ENCODE measurements at regions not wholly inside any gene's neighbourhood (a gene's known extent, or its start where the extent isn't known, plus 50 kb on each side); places are given as distances from the start of the nearest gene placed in this dataset.

DNA sequence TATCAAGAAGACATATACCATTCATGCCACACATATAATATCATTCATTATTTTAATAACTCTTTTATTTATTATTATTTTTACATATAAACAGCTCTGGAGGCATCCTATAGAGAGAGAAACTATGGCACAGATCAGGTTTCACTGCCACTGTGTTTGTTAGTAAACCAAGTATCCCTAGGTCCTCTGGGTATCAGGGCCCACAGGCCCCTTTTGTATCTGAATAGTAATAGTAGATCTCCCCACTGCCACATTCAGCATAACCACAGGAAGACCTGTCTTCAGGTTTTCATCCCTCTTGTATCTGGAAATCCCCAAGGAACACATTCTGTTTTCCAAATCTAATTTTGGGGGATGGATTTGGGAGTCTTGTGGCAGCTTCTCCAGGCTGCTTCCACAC, 94.0 kb downstream of the SPATA31D1 start:
- H2BK120ac ChIP-seq (ENCODE audit: low read depth, low read length, poor library complexity, severe bottlenecking): no peak overlapping the region
- Mint-ChIP-seq H3K9me3 (peaks cover 0 to 7% of the 10 kb centered on the region in 2 experiments; a peak in 1 of 5 replicates), H3K4me1 (peaks cover 10 to 11% of the 10 kb centered on the region in 2 experiments), H3K36me3 (ENCODE audit: insufficient read depth in 1 of 3, low read depth in 3 of 3) (no peaks in the 10 kb centered on the region), H3K4me3 (no peak overlapping the region), H3K27ac (peak overlapping the region in 2 of 3 experiments; percentile 30 to 83; a peak in 3 of 7 replicates), H3K27me3 (ENCODE audit: low read depth) (no peaks in the 10 kb centered on the region)
- no peak overlapping the region for H2BK12ac ChIP-seq (ENCODE audit: insufficient read length, low read depth, low read length)
- no peak overlapping the region for H3K9ac ChIP-seq (ENCODE audit: extremely low read depth, insufficient read length, low read length)
- no peak overlapping the region for H2BK20ac ChIP-seq (ENCODE audit: low read depth, low read length, poor library complexity, severe bottlenecking)
- H3K4me1 ChIP-seq (ENCODE audit: insufficient read depth, low read length): no peaks in the 10 kb centered on the region
- H3K27ac ChIP-seq (ENCODE audit: insufficient read length, low read depth, low read length): no peak overlapping the region
- H3K14ac ChIP-seq (ENCODE audit: insufficient read depth, low read length): no peak overlapping the region
- H3T11ph ChIP-seq (ENCODE audit: low read length): no peak overlapping the region
- no peak overlapping the region for H4K8ac ChIP-seq (replicated peaks; ENCODE audit: insufficient read length, low read depth, low read length)
- H4K20me1 ChIP-seq (ENCODE audit: control insufficient read depth, insufficient read depth, insufficient read length): no peaks in the 10 kb centered on the region
- no peaks in the 10 kb centered on the region for H3K79me2 ChIP-seq (ENCODE audit: insufficient read depth, low read length)
- no peak for DNase-seq
- no peaks in the 10 kb centered on the region for H3K9me3 ChIP-seq (ENCODE audit: control insufficient read depth, low read depth, low read length)
- no peak overlapping the region for H3K23ac ChIP-seq (ENCODE audit: insufficient read length, low read depth, low read length)
- no peak overlapping the region for H4K5ac ChIP-seq (ENCODE audit: insufficient read length, low read depth, low read length)
- H2AFZ ChIP-seq (ENCODE audit: low read length): no peak overlapping the region
- H2BK5ac ChIP-seq (ENCODE audit: insufficient read length, low read length): no peak overlapping the region
- TF ChIP-seq, protein P1, sequence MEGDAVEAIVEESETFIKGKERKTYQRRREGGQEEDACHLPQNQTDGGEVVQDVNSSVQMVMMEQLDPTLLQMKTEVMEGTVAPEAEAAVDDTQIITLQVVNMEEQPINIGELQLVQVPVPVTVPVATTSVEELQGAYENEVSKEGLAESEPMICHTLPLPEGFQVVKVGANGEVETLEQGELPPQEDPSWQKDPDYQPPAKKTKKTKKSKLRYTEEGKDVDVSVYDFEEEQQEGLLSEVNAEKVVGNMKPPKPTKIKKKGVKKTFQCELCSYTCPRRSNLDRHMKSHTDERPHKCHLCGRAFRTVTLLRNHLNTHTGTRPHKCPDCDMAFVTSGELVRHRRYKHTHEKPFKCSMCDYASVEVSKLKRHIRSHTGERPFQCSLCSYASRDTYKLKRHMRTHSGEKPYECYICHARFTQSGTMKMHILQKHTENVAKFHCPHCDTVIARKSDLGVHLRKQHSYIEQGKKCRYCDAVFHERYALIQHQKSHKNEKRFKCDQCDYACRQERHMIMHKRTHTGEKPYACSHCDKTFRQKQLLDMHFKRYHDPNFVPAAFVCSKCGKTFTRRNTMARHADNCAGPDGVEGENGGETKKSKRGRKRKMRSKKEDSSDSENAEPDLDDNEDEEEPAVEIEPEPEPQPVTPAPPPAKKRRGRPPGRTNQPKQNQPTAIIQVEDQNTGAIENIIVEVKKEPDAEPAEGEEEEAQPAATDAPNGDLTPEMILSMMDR (conservative IDR thresholded peaks at IDR 0.05): no peak
- no peak overlapping the region for H2AK5ac ChIP-seq (ENCODE audit: insufficient read length, low read length)
- H3K23me2 ChIP-seq (ENCODE audit: insufficient read length, low read depth, low read length, poor library complexity, severe bottlenecking): no peaks in the 10 kb centered on the region
- no peaks in the 10 kb centered on the region for H3K79me1 ChIP-seq (ENCODE audit: insufficient read depth, low read depth, low read length, poor library complexity, severe bottlenecking)
- H3K27me3 ChIP-seq (ENCODE audit: insufficient read depth, low read length): no peaks in the 10 kb centered on the region
- H3K56ac ChIP-seq (ENCODE audit: insufficient read length, low read depth, low read length): no peak overlapping the region
- H3K18ac ChIP-seq (ENCODE audit: insufficient read length, low read depth, low read length): no peak overlapping the region
- no peak overlapping the region for H4K91ac ChIP-seq (ENCODE audit: insufficient read length, low read depth, low read length)
- H3K4me2 ChIP-seq (ENCODE audit: insufficient read depth, insufficient read length, low read length): no peak overlapping the region
- no peak overlapping the region for H2BK15ac ChIP-seq (ENCODE audit: low read depth, low read length)
- no peak overlapping the region for H3K4ac ChIP-seq (ENCODE audit: low read depth, low read length)
